ENCODE measurements at regions not wholly inside any gene's neighbourhood (a gene's known extent, or its start where the extent isn't known, plus 50 kb on each side); places are given as distances from the start of the nearest gene placed in this dataset.

GRCh38 chr12:41737423-41737822, 407.3 kb downstream of the GXYLT1 start:
- POLR2A ChIA-PET (ENCODE audit: low non-redundant PET): no interaction called here
- CTCF ChIA-PET: no interaction called here
- no peak for DNase-seq (ENCODE audit: low spot score)
- no peak for TF ChIP-seq CTCF (conservative IDR thresholded peaks at IDR 0.05; ENCODE audit: low read depth)
- no peak overlapping the region for H3K27ac ChIP-seq

- CTCF ChIA-PET: no interaction called here
These were observed 408.2 kb downstream of the GXYLT1 start for GRCh38 chr12:41736436-41736835.

GRCh38 chr12:41731691-41732090, 413.0 kb downstream of the GXYLT1 start:
- no peak for TF ChIP-seq CTCF (conservative IDR thresholded peaks at IDR 0.05; ENCODE audit: low read depth)
- POLR2A ChIA-PET (ENCODE audit: low non-redundant PET): no interaction called here
- no peak overlapping the region for H3K27ac ChIP-seq
- CTCF ChIA-PET: interaction anchor here (0.6 kb wide), 1 partner anchor 294 kb away, joined by 5 read pairs; no protein-coding TSS in a partner anchor
- no peak for DNase-seq (ENCODE audit: low spot score)

More at GRCh38 chr12:41736436-41736835, 408.2 kb downstream of the GXYLT1 start:
- DNase-seq (ENCODE audit: low spot score): no peak
- POLR2A ChIA-PET (ENCODE audit: low non-redundant PET): no interaction called here
- TF ChIP-seq CTCF (conservative IDR thresholded peaks at IDR 0.05; ENCODE audit: low read depth): no peak
- no peak overlapping the region for H3K27ac ChIP-seq

GRCh38 chr12:41731061-41731460, 413.6 kb downstream of the GXYLT1 start:
- ChIA-PET POLR2A (ENCODE audit: low non-redundant PET) (no interaction called here), CTCF (interaction anchor here (0.6 to 1.3 kb wide), 2 partner anchors 293 to 294 kb away, joined by 3 to 5 read pairs; no protein-coding TSS in a partner anchor)
- no peak overlapping the region for H3K27ac ChIP-seq
- no peak for DNase-seq (ENCODE audit: low spot score)
- no peak for TF ChIP-seq CTCF (conservative IDR thresholded peaks at IDR 0.05; ENCODE audit: low read depth)

- CTCF ChIA-PET: no interaction called here
- no peak for TF ChIP-seq CTCF (conservative IDR thresholded peaks at IDR 0.05; ENCODE audit: low read depth)
These were observed 420.5 kb downstream of the GXYLT1 start for GRCh38 chr12:41724216-41724615.

GRCh38 chr12:41719214-41719613, 425.5 kb downstream of the GXYLT1 start:
- POLR2A ChIA-PET (ENCODE audit: low non-redundant PET): no interaction called here
- TF ChIP-seq CTCF (conservative IDR thresholded peaks at IDR 0.05; ENCODE audit: low read depth): no peak
- no peak overlapping the region for H3K27ac ChIP-seq
- DNase-seq (ENCODE audit: low spot score): no peak
- CTCF ChIA-PET: no interaction called here

More at GRCh38 chr12:41724216-41724615, 420.5 kb downstream of the GXYLT1 start:
- DNase-seq (ENCODE audit: low spot score): peak; percentile 4
- POLR2A ChIA-PET (ENCODE audit: low non-redundant PET): no interaction called here
- no peak overlapping the region for H3K27ac ChIP-seq

GRCh38 chr12:41715256-41715655, 429.4 kb downstream of the GXYLT1 start:
- ChIA-PET POLR2A (ENCODE audit: low non-redundant PET) (no interaction called here), CTCF (interaction anchor here (0.6 kb wide), 1 partner anchor 10 kb away, joined by 3 read pairs; no protein-coding TSS in a partner anchor)
- no peak for DNase-seq (ENCODE audit: low spot score)
- no peak overlapping the region for H3K27ac ChIP-seq
- TF ChIP-seq CTCF (conservative IDR thresholded peaks at IDR 0.05; ENCODE audit: low read depth): no peak
